GM18505 (cell line): ENCODE measurements at regions not wholly inside any gene's neighbourhood (a gene's known extent, or its start where the extent isn't known, plus 50 kb on each side); places are given as distances from the start of the nearest gene placed in this dataset.

Experiments used
- ATAC-seq: cut with Tn5 transposase; IDR thresholded peaks from one replicate; pipeline ENCODE4 v1.9.1; 2021; ENCODE audit not compliant: unreplicated experiment
- POLR2A ChIP-seq: IDR thresholded peaks from 4 replicates; pipeline ENCODE4 v1.6.1; 2011; ENCODE audit warnings: borderline replicate concordance; ENCODE audit not compliant: insufficient read depth, insufficient read length; ENCODE audit errors: extremely low read depth

GRCh38 chr10:83934062-83934461, 205.2 kb upstream of the GHITM start:
- ATAC-seq: no peak
- TF ChIP-seq POLR2A: no peak

DNA sequence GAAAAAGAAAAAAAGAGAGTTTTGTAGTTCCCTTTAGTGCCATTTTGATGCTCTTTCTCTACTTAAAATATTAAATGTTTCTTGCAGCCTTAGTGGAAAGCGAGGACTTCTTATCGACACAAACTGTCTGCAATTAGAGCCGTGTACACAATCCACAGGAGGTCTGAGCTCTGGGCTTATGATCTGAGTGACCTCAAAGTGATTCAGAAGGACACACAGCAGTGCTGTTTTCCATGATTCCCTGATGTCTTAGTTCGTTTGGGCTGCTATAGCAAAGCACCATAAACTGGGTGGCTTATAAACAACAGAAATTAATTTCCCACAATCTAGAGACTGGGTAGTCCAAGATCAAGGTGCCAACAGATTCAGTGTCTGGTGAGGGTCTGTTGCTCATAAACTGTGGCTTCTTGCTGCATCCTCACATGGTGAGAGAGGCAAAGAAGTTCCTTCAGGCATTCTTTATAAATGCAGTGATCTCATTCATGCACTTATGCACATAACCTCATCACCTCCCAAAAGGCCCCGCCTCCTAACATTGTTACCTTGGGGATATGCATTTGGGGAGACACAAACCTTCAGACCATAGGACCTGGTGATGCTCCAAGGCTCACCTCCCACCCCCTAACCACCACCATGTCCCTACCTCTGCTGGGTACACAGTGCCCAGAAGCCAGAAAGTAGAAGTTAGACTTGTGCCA, 204.5 kb upstream of the GHITM start:
- ATAC-seq: no peak
- TF ChIP-seq POLR2A: no peak

- no peak for TF ChIP-seq POLR2A
- ATAC-seq: no peak
Measured at GRCh38 chr10:83935339-83935736, 204.0 kb upstream of the GHITM start.

DNA sequence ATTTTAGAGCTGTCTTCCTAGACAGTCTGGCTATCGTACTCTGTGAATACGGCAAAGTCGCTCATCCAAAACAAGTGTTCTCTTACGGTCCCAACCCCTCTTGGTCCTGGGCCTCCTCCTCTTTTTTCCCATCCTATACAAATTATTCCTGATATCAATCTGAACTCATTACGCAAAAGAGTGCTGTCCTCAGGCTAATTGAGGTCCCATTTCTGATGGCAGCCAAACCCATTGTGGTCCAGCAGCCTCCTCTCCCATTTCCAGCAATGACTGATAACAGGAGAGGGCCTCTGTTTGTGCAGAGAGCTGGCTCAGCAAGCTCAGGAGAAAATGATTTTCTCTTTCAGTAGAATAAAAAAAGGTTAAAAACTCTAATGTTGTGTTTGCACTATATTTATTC, 203.4 kb upstream of the GHITM start:
- TF ChIP-seq POLR2A: no peak

DNA sequence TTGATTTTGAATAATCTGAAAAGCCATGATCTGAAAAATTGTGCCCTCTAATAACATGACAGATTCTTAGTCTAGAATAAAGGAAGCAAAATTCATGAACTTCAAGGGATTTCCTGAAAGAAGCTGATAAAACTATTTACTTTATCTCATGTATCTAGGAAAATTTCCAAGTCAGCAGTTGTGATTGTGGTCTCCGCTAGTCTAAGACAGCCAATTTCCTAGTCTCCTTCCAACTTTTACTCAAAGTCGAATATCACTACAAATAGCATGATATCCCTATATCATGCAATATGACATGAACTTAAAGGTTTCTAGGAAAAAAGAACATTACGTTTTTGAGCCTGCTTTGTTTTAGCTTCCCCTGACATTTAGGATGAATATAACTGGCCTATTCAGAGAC, 202.1 kb upstream of the GHITM start:
- ATAC-seq: no peak

More for the DNA sequence above, 203.4 kb upstream of the GHITM start:
- ATAC-seq: no peak

GRCh38 chr10:83937826-83938225, 201.5 kb upstream of the GHITM start:
- no peak for ATAC-seq
- TF ChIP-seq POLR2A: no peak

More for the DNA sequence above, 202.1 kb upstream of the GHITM start:
- TF ChIP-seq POLR2A: no peak

- no peak for TF ChIP-seq POLR2A
Measured at GRCh38 chr10:83941189-83941588, 198.1 kb upstream of the GHITM start.

GRCh38 chr10:83942410-83942809, 196.9 kb upstream of the GHITM start:
- no peak for ATAC-seq
- TF ChIP-seq POLR2A: no peak

More at GRCh38 chr10:83941189-83941588, 198.1 kb upstream of the GHITM start:
- ATAC-seq: no peak

DNA sequence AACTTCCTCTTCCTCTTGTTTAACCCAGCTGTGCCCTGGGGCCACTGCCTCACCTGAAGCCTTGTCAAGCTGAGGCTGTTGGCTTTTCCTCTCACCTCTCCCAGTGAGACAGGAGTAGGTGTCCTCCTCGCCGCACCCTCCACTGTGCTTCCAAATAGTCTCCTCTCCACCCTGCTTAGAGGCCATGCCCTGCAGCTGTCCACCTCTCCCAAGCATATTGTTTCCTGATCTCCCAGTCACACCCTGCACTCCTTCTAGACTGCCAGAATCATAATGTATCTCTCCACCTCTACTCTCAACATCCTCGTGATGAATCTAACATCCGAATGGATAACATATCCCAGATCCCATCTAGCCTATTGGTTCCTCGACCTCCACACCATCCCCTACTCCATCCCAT, 196.3 kb upstream of the GHITM start:
- no peak for TF ChIP-seq POLR2A
- ATAC-seq: no peak

DNA sequence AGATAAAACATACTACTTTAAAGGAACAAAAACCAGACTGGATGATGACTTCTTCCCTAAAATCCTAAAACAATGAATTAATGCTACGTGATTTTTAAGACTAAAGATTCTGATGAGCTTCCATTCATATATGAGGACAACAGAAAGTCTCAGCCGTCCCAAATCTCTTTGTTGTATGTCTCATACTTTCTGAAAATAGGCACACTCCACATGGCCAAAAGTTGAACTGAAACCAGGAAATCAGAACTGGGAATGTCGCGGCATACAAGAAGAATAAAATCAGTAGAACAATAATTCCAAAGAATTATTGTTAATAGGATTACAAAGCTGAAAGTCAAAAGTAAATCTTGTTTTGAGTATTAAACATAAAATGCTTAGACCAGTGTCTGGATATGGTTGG, 195.4 kb upstream of the GHITM start:
- no peak for TF ChIP-seq POLR2A

GRCh38 chr10:83945982-83946718, 193.2 kb upstream of the GHITM start:
- no peak for ATAC-seq
- no peak for TF ChIP-seq POLR2A

More for the DNA sequence above, 195.4 kb upstream of the GHITM start:
- ATAC-seq: no peak

DNA sequence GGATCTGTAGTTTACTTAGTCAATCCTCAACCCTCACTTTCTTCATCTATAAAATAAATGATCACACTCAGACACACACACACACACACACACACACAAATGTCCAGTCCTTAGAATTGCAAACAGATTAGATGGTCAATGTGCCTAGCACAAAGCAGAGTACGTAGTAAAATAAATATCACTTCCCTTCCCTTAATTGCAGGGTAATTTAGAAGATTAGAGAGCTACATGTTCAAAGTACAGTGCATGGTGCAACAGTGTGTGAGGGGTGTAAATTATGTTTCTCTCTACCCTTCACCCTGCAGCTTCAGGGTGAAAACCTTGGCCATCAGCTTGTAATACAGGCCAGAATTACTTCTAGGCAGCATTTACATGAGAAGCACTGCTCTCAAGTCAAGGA, 187.0 kb upstream of the GHITM start:
- no peak for TF ChIP-seq POLR2A
- ATAC-seq: no peak

DNA sequence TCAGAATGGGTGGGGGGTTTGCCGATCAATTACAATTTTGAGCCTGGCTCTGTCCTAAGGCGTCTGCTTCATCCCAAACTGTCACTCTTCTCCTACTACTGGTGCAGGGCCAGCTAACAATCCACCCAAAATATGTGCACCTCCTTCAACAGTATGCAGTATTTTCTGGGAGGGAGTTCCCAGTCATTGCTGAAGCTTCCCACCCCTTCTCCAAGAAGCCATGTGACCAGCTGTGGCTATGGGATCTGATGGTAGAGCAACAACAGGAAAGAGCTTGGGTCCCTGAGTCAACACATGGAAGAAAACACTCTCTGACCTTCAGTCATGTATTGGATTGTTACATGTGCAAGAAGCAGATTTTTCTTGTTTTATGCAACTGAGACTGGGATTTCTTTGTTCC, 185.7 kb upstream of the GHITM start:
- ATAC-seq: no peak
- no peak for TF ChIP-seq POLR2A

DNA sequence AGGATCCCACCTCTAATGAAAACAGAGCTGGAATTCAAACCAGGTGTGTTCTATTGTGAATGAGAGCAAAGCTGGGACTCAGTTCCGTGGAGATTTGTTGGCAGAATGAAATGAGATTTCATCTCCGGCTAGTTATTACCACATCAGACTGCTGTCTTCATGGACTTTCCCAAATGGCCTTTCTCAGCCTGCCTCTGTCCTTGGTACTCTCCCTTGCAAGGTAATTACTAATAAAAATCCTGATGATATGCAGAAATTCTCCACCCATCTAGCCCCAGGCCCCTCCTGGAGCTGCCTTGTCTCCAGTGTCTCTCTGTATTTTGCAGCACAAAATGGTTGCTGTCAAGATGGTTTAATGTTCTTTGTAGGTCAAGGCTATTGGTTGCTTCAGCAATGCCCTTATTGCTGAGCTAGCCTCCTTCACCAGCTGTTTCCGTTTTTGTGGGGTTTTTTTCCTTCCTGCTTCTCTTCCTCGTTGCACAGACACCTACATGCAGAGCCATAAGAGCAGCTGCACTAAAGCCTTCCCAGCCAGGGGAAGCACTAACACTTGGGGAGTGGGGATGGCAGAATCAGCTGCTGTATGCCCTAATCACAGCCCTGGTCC, 185.0 kb upstream of the GHITM start:
- ATAC-seq: no peak
- TF ChIP-seq POLR2A: no peak
